Keratinocyte (primary cell): ENCODE measurements at regions not wholly inside any gene's neighbourhood (a gene's known extent, or its start where the extent isn't known, plus 50 kb on each side); places are given as distances from the start of the nearest gene placed in this dataset.

Experiments
- EZH2 ChIP-seq: IDR thresholded peaks from one replicate; pipeline ENCODE4 v1.6.1; 2012; ENCODE audit warnings: inconsistent platforms, mild to moderate bottlenecking, low read length, moderate library complexity
- TF ChIP-seq, protein P1 (sequence below), 3 experiments: IDR thresholded peaks in 1 of 3; conservative IDR thresholded peaks in 1 of 3; optimal IDR thresholded peaks in 1 of 3; 2 replicates in 2 of 3; 3 replicates in 1 of 3; pipeline versions ENCODE3 to v1.5.1; 2011; ENCODE audit warnings: low read length in 3 of 3, mild to moderate bottlenecking in 3 of 3, moderate library complexity in 2 of 3, control low read depth in 1 of 3, inconsistent platforms in 1 of 3; ENCODE audit not compliant: insufficient read depth in 2 of 3; ENCODE audit errors: extremely low read depth in 1 of 3

DNA sequence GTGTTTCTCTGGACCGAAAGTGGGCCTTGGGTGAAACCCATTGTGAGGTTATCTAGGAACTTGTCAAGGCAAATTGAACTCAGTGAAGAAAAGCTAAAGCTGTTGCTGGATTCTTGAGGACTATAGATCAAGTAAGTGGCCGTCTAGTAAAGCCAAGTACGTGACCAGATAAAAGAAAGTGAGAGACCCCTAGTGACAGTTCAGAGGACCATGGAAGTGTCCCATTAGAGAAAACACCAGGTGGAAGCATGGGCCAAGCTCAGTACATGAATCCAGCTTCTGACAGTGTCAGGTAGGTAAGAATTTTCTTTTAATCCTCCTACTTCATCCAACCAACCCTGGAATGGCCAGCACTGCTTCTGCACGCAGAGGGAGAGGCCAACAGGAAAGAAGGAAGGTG, 349.3 kb upstream of the RGMA start:
- TF ChIP-seq, protein P1, sequence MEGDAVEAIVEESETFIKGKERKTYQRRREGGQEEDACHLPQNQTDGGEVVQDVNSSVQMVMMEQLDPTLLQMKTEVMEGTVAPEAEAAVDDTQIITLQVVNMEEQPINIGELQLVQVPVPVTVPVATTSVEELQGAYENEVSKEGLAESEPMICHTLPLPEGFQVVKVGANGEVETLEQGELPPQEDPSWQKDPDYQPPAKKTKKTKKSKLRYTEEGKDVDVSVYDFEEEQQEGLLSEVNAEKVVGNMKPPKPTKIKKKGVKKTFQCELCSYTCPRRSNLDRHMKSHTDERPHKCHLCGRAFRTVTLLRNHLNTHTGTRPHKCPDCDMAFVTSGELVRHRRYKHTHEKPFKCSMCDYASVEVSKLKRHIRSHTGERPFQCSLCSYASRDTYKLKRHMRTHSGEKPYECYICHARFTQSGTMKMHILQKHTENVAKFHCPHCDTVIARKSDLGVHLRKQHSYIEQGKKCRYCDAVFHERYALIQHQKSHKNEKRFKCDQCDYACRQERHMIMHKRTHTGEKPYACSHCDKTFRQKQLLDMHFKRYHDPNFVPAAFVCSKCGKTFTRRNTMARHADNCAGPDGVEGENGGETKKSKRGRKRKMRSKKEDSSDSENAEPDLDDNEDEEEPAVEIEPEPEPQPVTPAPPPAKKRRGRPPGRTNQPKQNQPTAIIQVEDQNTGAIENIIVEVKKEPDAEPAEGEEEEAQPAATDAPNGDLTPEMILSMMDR (optimal IDR thresholded peaks at IDR 0.05 in 1 of 3, IDR thresholded peaks at IDR 0.05 in 1 of 3, conservative IDR thresholded peaks at IDR 0.05 in 1 of 3; ENCODE audit: extremely low read depth in 1 of 3, insufficient read depth in 2 of 3, low read length in 3 of 3) = no peak
- no peak for TF ChIP-seq EZH2
